ENCODE measurements at regions not wholly inside any gene's neighbourhood (a gene's known extent, or its start where the extent isn't known, plus 50 kb on each side); places are given as distances from the start of the nearest gene placed in this dataset.

DNA sequence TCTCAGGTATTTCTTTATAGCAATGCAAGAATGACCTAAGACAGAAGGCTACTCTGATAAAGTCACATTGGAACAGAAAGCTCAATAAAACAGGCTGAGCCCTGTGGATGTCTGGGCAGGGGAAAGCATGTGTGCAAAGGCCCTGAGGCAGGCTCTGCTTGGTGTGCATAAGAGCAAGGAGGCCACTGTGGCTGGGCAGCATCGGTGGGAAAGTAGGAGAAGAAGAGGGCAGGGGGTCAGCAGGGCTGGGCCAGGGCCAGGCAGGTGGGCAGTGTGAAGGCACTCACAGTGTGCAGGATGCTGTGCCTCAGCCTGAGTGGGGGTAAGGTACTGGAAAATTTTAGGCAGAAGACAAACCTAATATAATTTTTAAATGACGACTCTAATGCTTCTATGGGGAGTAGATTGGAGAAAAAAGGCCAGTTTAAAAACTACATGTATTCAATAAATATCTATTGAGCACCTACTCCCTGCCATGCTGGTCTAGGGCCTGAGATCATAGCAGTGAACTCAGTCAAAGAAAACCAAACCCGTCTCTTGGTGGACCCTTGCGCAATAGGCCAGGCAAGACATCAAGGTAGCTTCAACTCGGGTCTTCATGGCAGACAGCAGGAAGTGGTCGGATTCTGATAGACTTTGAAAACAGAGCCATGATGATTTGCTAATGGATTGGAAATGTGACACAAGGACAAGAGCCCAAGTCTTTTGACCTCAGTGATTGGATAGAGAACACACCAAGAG lies 572.3 kb downstream of the TCERG1L start:
- DNase-seq (ENCODE audit: low read depth in 1 of 2, low spot score in 1 of 2): no peak

DNA sequence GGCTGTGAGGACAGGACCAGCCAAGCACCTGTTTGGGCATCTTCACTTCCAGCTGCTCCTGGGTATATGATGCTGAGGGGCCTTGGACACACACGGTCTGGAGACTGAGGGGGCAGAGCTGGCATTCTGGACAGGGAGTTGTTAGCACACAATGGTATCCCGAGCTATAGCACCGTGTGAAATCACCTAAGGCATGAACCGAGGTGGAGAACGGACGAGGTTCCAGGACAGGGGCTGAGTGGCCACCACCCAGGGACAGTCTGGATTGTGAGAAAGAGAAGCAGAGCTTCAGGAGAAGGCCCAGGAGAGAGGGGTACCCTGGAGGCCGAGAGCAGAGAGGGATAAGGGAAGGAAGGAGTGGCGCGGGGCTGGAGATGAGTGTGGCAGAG lies 571.8 kb downstream of the TCERG1L start:
- no peak for DNase-seq (ENCODE audit: low read depth in 1 of 2, low spot score in 1 of 2)

- no peak for DNase-seq (ENCODE audit: low read depth in 1 of 2, low spot score in 1 of 2)
Observed at GRCh38 chr10:130740166-130740565, 571.4 kb downstream of the TCERG1L start.

GRCh38 chr10:130740915-130741750 lies 570.4 kb downstream of the TCERG1L start:
- DNase-seq (ENCODE audit: low read depth in 1 of 2, low spot score in 1 of 2): no peak

GRCh38 chr10:130741901-130742855 lies 569.3 kb downstream of the TCERG1L start:
- DNase-seq (ENCODE audit: low read depth in 1 of 2, low spot score in 1 of 2): no peak

- DNase-seq (ENCODE audit: low read depth in 1 of 2, low spot score in 1 of 2): no peak
Observed at GRCh38 chr10:130742941-130743675, 568.4 kb downstream of the TCERG1L start.

- no peak for DNase-seq (ENCODE audit: low read depth in 1 of 2, low spot score in 1 of 2)
Observed at GRCh38 chr10:130743751-130744271, 567.7 kb downstream of the TCERG1L start.

GRCh38 chr10:130744631-130745030 lies 566.9 kb downstream of the TCERG1L start:
- DNase-seq (ENCODE audit: low read depth in 1 of 2, low spot score in 1 of 2): no peak

GRCh38 chr10:130745251-130745650 lies 566.3 kb downstream of the TCERG1L start:
- DNase-seq (ENCODE audit: low read depth in 1 of 2, low spot score in 1 of 2): no peak

GRCh38 chr10:130745821-130746220 lies 565.7 kb downstream of the TCERG1L start:
- DNase-seq (ENCODE audit: low read depth in 1 of 2, low spot score in 1 of 2): no peak

DNA sequence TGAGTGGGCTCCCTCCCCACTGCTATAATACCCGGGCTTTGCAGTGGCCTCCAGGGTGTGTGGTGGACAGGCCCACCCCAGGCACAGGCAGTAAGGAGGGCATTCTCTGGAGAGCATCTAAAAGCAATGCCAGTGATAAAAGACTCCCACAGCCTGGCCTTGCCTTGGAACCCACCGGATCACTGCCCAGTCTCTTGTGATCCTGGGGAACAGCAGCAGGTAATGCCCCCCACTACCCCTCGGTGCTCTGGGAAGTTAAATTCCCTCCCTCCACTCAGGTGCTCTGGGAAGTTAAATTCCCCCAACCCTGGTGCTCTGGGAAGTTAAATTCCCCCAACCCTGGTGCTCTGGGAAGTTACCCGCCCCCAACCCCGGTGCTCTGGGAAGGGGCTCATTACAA lies 565.2 kb downstream of the TCERG1L start:
- no peak for DNase-seq (ENCODE audit: low read depth in 1 of 2, low spot score in 1 of 2)

DNA sequence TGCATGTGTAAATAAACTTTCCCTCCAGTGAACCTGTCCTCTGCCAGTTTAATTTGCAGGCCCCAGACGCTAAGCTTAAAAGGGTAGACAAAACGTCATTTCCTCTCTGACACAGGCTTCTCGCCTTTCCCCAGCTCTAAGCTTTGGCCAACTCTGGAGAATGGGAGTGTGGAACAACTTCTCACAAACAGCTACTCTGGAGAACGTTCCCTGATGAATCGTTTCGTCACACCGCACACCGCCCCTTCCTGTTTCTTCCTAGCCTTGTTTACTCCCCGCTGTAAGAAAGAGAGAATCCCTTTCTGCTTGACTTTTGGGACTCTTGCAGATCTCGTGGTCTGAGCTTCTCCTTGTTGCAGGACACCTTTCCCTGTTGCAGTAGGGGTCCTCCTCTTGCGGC lies 564.2 kb downstream of the TCERG1L start:
- no peak for DNase-seq (ENCODE audit: low read depth in 1 of 2, low spot score in 1 of 2)

GRCh38 chr10:130747946-130748345 lies 563.6 kb downstream of the TCERG1L start:
- no peak for DNase-seq (ENCODE audit: low read depth in 1 of 2, low spot score in 1 of 2)

- DNase-seq (ENCODE audit: low read depth in 1 of 2, low spot score in 1 of 2): no peak
Observed at GRCh38 chr10:130748409-130749057, 563.0 kb downstream of the TCERG1L start.

GRCh38 chr10:130749911-130750310 lies 561.6 kb downstream of the TCERG1L start:
- no peak for DNase-seq (ENCODE audit: low read depth in 1 of 2, low spot score in 1 of 2)

GRCh38 chr10:130750441-130750840 lies 561.1 kb downstream of the TCERG1L start:
- DNase-seq (ENCODE audit: low read depth in 1 of 2, low spot score in 1 of 2): no peak

GRCh38 chr10:130751106-130751840 lies 560.2 kb downstream of the TCERG1L start:
- no peak for DNase-seq (ENCODE audit: low read depth in 1 of 2, low spot score in 1 of 2)

DNA sequence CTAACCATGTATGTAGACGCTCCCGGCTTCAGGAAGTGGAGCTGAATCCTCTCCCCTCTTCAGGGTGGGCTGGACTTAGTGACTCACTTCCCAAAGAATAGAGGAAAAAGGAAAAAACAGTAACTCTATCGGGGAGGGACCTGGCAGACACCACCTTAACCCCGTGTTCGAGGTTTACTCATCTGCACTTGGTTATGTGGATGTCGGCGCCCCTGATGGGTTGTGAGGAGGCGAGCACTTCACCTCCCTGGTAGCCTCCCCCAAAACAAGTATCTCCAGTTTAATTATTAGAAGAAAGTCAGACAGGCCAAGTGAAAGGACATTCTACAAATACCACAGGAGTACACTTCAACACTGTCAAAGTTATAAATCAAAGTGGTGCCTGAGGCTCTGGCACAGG lies 559.7 kb downstream of the TCERG1L start:
- DNase-seq (ENCODE audit: low read depth in 1 of 2, low spot score in 1 of 2): no peak

DNA sequence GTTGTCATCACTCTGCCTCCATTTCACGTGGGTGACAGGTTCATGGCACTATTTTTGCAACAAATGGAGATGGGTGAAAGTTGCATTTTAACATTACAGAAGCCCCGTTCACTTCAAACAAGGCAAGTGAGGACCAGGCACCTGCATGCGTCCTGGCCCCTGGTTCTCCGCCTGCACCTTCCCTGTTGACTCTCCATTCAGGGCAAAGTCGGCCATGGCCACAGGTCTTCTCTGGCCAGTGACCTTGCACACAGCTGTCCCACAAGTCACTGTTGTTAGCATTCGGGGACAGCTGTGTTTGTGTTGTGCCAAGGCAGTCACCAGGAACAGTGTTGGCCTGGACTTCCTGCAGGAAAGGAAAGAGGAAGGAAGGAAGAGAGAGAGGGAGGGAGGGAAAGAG lies 554.9 kb downstream of the TCERG1L start:
- no peak for DNase-seq (ENCODE audit: low read depth in 1 of 2, low spot score in 1 of 2)
